GM19035 (cell line): ENCODE measurements at regions not wholly inside any gene's neighbourhood (a gene's known extent, or its start where the extent isn't known, plus 50 kb on each side); places are given as distances from the start of the nearest gene placed in this dataset.
"Not testable (repeated sequence)": the region's sequence is repeated elsewhere in the genome, so short reads cannot be mapped to it uniquely, and the experiment has no call there.

Experiments used
- ATAC-seq: cut with Tn5 transposase; IDR thresholded peaks from one replicate; pipeline ENCODE4 v1.9.1; 2021; ENCODE audit not compliant: unreplicated experiment

DNA sequence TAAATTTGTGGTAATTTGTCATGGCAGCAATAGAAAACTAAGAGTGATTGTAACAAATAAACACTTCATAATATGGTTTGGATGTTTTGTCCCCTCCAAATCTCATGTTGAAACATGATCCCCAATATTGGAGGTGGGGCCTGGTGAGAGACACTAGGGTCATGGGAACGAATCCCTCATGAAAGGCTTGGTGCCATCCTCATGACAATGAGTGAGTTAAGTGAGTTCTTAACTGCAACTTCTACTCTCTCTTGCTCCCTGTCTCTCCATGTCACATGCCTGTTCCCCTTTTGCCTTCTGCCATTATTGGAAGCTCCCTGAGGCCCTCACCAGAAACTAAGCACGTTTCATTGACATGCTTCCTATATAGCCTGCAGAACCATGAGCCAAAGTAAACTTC is 1233.2 kb downstream of the OLFM4 start:
- no peak for ATAC-seq

DNA sequence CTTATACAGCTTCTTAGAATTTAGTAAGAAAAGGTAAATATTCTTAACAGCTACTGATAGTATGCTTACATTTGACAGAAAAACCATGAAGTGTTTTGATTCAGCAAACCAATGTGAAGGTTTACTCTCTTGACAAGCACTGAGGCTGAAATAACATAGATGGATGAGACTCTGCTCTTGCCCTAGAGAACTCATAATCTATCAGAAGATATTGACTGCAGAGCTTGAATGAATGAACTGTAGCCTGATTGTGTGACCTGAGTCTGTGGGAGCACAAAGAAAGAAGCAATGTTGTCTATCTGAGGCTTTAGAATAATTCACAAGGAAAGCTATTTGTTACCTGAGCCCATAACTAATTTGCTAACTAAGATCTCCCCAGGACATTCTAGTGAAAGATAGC is 1235.3 kb downstream of the OLFM4 start:
- ATAC-seq: no peak

DNA sequence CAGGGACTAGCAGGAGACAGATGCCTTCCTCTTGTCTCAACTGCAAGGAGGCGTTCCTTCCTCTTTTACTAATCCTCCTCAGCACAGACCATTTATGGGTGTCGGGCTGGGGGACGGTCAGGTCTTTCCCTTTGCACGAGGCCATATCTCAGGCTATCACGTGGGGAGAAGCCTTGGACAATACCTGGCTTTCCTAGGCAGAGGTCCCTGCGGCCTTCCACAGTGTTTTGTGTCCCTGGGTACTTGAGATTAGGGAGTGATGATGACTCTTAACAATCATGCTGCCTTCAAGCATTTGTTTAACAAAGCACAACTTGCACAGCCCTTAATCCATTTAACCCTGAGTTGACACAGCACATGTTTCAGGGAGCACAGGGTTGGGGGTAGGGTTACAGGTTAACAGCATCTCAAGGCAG is 1238.6 kb downstream of the OLFM4 start:
- ATAC-seq: not testable (repeated sequence)

DNA sequence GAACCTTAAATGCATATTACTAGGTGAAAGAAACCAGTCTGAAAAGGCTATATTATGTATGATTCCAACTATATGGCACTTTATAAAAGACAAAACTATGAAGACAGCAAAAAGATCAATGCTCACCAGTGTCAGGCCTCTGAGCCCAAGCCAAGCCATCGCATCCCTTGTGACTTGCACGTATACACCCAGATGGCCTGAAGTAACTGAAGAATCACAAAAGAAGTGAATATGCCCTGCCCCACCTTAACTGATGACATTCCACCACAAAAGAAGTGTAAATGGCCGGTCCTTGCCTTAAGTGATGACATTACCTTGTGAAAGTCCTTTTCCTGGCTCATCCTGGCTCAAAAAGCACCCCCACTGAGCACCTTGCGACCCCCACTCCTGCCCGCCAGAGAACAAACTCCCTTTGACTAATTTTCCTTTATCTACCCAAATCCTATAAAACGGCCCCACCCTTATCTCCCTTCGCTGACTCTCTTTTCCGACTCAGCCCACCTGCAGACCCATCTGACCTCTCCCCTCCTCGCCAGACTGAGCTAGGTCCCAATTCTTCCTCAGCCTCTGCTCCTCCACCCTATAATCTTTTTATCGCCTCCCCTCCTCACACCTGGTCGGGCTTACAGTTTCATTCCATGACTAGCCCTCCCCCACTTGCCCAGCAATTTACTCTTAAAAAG is 1239.5 kb downstream of the OLFM4 start:
- not testable (repeated sequence) for ATAC-seq

DNA sequence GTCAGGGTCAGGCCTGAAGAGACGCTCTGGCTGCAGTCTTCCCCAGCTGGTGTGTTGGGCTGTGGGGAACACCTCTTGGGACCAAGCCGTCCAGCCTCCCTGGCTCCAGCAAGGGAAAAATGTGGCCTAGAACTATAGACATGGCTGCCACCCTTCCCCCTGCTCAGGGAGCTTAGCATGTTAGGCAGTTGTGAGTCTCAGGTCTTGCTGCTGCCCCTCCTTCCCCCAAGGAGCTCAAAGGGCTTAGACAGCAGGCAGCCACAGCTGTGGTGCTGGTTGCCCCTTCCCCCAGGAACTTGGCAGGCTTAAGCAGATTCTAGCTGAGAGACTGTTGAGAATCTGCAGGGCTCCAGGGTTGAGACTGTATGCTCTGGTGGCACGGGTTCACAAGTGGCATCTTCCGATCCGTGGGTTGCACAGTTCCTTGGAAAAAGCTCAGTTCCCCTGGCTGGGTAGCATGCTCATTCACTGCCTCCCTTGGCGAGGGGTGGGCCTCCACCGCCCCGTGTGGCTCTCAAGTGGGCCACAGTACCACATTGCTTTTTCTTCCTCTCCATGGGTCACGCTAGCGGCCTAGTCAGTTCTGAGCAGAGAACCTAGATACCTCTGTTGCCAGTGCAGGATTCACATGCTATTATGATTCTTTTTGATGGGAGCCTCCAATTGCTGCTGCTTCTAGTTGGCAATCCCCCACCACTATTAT is 1258.6 kb downstream of the OLFM4 start:
- ATAC-seq: no peak

DNA sequence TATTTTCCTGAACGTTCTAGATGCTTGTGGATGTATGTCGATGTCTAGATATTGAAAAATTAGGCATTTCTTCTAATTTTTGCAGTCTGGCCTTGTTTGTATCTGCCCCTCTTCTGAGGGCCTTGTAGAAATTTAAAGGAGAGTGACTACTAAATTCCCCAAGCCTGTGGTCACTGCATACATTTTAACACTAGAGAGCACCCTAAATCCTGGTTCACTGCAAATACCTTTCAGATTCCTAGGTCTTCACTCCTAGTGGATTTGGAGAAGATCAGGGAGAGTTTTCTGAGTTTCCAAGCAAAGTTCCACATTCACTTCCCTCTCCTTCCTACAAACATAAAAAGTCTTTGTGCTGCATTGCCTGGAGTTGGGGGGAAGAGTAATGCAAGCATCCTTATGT is 1272.5 kb downstream of the OLFM4 start:
- ATAC-seq: no peak

DNA sequence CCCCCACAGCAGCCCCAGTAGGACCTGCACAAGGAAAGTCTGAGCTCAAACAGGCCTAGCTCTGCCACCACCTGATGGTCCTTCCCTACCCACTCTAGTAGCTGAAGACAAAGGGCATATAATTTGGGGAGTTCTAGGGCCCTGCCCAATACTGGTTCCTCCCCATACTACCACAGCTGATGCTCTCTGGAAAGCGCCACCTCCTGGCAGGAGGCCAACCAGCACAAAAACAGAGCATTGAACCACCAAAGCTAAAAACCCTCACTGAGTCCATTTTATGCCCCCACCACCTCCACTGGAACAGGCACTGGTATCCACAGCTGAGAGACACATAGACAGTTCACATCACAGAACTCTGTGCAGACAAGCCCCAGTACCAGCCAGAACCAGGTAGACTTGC is 1276.8 kb downstream of the OLFM4 start:
- ATAC-seq: no peak

DNA sequence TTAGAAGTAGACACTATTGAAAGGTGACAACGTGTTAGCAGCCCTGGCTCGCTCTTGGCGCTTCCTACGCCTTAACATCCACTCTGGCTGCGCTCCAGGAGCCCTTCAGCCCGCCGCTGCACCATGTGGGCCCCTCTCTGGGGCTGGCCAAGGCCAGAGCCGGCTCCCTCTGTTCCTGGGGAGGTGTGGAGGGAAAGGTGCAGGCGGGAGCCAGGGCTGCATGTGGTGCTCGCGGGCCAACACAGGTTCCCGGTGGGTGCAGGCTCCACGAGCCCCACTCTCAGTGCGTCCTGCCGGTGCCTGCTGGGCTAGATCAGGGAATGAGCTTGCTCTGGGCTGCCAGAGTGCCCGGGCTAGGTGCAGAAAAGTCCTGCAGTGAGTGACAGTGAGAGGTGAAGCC is 1284.3 kb downstream of the OLFM4 start:
- no peak for ATAC-seq

DNA sequence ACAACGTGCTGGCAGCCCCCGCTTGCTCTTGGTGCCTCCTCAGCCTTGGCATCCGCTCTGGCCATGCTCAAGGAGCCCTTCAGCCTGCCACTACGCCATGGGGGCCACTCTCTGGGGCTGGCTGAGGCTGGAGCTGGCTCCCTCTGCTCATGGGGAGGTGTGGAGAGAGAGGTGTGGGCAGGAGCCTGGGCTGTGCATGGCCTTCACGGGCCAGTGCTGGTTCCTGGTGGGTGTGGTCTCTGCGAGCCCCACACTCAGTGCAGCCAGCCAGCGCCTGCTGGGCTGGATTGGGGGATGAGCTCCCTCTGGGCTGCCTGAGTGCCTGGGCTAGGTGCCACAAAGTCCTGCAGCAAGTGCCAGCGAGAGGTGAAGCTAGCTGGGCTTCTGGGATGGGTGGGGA is 1289.1 kb downstream of the OLFM4 start:
- ATAC-seq: no peak

DNA sequence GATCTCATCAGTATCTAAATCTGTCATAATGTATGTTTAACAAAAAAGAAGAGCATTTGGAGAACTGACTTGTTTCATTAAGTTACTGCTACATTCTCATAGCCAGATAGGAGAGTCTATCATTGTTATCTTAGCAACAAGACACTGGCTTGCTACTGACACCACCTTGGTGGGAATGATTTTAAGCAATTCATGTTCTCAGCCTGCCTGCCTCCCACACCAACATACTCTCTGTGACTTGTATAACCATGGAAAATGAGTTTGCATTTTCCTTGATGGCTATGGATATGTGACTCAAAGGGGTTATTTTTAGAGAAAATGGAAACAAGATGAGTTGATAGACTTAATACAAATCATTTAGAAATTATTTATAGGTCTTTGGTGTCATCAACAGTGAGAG is 1308.9 kb downstream of the OLFM4 start:
- no peak for ATAC-seq

DNA sequence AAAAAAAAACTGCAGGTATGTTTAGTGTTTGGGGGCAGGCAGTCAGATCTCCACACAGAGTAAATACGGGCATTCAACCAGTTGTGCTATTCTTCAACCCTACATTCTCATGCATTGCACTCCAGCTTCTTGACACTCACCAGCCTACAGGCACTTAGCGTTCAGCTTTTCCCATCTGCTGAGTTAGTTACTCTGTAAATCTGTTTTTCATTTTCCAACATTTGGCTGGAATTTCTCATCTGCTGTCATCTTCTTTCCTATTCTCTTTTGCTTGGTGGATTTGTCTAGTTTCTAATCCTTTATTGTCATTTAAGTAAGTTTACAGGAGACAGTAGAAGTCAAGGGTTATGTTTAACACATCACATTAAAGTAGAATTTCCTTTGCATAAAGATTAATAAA is 1318.9 kb downstream of the OLFM4 start:
- ATAC-seq: no peak

DNA sequence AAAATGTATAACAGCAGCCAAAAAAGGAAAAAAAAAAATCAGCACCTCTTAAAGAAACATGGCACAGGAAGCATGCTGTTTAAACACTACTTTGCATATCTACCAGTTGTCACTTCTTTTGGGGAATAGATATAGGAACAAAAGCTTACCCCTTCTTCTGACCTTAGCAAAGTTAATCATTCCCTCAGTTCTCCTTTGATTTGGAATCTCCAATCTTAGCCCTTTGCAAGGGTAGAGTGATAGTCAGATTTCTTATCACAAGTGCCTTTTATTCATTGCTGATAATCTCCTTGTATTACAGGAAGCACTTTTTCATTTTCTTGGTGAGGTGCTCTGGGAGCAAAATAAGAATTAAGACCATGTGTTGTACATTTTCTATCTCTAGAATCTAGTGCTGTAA is 1327.6 kb downstream of the OLFM4 start:
- ATAC-seq: no peak

DNA sequence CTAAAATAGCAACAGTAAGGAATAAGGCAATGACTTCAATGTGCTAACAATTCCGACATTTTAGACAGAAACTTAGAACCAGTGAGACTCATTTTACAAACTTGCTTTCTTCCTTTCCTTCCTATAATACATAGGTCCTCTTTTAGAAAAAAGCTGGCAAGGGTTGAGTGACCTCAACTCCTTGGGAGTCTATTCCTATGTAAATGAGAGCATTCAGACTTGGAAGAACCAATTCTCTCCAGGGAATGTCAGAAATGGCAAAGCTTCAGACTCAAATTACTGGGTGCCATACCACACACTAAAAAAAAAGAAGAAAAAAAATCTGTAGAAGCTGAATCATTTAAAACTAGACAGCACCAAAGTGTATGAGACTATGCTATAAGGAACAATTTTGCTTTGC is 1328.2 kb downstream of the OLFM4 start:
- no peak for ATAC-seq

DNA sequence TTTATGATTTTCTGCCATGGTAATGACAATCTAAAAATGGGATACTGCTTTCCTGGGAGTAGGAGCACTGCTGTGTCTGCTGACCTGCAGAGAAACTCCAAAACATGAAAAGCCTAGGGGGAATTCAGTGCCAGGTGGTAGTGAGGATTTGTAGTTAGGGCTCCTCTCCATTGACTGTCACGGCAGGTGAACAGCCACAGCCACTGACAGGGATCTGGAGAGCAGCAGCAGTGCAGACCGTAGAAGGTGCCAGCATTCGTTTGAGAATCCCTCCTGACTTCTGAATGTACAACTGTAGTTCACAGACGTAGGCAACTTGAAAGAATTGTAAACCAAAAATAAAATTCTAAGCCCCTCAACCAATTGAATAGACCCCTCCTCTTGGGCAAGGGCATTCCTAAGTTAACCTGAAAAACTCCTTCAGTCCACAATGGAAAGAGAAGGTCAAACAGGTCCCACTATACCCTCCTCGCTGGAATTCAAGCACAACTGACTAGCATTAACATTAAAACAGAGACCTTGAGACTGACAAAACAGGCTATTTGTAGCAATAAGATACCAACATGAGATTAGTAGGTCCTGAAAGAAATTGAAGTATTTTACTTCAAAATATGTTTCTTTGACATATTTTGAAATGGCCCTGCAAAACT is 1328.8 kb downstream of the OLFM4 start:
- no peak for ATAC-seq

DNA sequence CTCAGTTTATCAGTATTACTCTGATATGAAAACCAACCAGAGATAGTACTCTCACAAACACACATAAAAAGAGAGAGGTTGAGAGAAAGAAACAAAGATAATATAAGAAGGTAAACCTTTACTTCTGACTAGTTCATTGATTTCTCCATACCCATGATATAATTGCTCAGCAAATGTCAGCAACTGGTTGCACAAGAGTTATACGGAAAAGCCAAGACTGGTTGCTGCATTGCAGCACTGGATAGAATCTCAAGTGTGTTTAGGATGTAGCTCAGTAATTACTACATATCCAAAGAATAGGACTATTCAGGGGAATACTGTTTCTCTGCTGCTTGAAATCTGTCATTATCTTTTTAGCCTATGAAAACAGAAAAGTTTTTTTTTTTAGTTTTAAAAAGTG is 1332.8 kb downstream of the OLFM4 start:
- ATAC-seq: no peak

DNA sequence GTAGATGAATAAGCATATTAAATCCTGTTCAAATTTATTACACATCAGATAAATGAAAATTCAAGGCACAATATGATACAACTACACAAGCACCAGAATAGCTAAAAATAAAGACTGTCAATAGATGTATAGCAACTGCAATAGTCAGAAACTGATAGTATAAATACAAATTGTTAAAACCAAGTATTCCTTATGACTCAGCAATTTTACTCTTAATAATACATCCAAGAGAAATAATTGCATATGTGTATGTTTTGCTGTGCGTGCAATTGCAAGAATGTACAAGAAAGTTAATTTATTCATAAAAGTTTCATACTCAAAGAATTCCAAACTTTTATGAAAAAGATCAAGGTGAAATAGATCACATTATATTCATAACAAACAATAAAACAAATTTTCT is 1338.1 kb downstream of the OLFM4 start:
- ATAC-seq: no peak

DNA sequence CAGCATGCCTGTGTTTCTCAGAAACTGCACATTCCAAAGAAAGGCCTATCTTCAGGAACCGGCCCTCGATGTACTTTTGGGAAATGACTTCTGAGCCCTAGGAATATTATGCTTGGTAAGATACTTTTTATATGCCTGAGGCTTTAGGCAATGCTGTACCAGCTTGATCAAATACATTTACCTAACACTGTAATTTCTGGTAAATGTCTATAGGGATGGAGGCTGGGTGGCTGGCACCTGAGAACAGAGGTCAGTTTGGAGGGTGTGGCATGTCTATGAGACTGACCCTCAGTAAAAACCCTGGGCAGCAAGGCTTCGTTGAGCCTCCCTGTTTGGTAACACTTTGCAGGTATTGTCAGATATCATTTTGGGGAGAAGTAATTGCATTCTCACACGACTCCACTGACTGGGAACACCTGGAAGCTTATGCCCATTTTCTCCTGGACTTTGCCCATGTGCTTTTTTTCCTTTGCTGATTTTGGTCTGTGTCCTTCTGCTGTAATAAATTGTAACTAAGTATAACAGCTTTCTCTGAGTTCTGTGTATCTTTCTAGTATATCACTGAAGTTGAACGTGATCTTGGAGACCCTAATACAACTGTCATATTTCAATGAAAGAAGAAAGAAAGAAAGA is 1339.1 kb downstream of the OLFM4 start:
- ATAC-seq: no peak

DNA sequence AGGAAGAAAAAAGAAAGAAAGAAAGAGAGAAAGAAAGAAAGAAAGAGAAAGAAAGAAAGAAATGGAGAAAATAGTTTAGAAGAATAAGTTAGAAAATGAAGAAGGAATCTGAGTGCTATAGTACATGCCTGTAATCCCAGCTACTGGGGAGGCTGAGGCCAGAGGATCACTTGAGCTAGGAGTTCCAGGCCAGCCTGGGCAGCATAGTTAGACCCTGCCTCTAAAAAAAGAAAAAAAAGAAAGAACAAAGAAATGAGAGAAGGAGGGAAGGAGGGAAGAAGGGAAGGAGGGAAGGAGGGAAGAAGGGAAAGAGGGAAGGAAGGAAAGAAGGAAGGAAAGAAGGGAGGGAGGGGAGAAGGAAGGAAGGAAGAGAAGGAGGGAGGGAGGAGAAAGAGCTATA is 1339.8 kb downstream of the OLFM4 start:
- ATAC-seq: no peak

DNA sequence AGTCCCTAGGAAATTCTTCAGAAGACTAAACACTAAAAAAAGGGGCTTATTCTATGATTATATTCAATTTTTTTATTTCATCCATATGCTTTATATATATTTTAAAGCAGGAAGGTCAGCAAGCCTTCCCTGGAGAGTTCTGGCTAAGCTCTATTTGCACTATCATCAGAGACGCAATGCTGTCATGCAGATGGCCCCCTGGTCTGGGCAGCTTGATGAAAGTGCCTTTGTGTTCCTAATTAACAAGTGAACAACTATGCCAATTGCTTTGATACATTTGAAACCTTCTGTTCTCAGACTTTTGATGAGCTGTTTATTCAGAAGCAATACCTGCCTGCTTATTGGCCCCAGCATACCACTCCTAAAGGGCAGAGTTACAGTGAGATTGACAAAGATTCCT is 1344.6 kb downstream of the OLFM4 start:
- ATAC-seq: no peak

DNA sequence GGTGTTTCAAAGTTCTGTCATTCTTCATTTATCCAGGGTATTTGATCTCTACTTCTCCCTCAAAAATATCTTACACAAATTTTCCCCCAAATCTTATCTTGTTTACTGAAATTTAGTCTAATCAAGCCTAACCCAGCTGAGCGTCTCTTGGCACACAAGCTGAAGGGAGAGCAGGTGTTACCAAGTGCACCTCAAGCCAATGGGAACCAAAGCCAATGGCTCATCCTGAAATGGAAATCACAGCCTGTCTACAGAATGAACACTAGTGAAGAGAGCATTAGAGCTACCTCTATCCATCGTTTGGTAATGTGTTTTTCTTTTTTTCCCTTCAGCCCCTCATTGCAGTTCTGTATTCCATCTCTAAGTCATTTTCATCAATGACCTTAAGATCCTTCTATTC is 1350.8 kb downstream of the OLFM4 start:
- no peak for ATAC-seq

DNA sequence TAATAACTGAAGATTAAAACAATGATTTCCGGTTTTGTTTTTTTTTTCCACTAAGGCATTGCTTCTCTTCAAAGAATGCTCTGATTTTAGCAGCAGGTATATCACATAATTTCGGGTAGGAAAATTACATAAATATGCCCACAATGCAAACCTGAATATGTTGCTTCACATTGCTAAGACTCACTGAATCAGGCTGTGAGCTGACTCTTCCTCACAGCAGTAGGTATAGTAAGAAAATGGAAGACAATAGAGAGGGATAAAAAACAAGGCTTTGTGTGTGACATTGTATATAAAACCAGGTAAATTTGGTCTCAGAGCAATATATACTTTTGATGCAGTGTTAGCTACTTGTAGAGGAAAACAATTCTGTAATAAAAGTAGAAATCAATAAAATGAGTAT is 1355.0 kb downstream of the OLFM4 start:
- ATAC-seq: no peak

DNA sequence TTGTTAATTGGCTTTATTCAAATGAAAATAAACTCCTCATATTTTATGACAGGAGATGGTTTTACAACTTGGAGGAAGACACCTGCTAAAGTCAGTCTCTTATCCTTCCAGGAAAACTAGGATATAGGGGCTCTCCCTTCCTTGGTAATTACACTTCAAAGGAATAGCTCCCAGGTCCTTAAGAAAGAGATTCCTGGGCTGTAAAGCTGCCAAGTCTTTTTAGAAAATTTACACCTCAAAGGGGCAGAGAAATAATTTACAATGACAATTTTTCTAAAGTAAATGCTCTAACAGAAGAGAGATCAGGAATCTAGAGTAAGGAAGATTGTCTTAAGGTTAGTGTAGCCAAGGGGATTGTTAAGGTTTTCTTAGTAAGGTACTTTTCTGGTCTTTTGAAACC is 1359.0 kb downstream of the OLFM4 start:
- no peak for ATAC-seq
